Small intestine (tissue), 7 donors: ENCODE measurements at regions not wholly inside any gene's neighbourhood (a gene's known extent, or its start where the extent isn't known, plus 50 kb on each side); places are given as distances from the start of the nearest gene placed in this dataset.
A peak's percentile ranks its signal among the peaks of the same experiment; 100 is the strongest.

Experiments used
- DNase-seq, 2 donors: peaks; one replicate each; pipeline versions ENCODE4 v3.0.0 to v3.0.0-alpha.2; 2013
- FAIRE-seq: peaks from 2 replicates; lab custom pipeline; 2012; peaks lifted over from hg19 to GRCh38; lab: Jason Lieb, UNC
- H3K27ac ChIP-seq, 3 donors: one replicate each; pipeline ENCODE4 v1.5.1; 2013; ENCODE audit warnings: low read length in 2 of 3, mild to moderate bottlenecking in 2 of 3, control low read depth in 1 of 3, inconsistent platforms in 1 of 3, low read depth in 1 of 3, moderate library complexity in 1 of 3
- H3K27me3 ChIP-seq, 3 donors: one replicate each; pipeline ENCODE4 v1.6.1; 2013; ENCODE audit warnings: low read length in 3 of 3, inconsistent platforms in 1 of 3; ENCODE audit not compliant: control insufficient read depth in 3 of 3, insufficient read depth in 3 of 3
- H3K36me3 ChIP-seq, 3 donors: one replicate each; pipeline ENCODE4 v1.6.1; 2013; ENCODE audit warnings: low read length in 3 of 3, inconsistent platforms in 1 of 3, low read depth in 1 of 3, mild to moderate bottlenecking in 1 of 3, moderate library complexity in 1 of 3; ENCODE audit not compliant: control insufficient read depth in 3 of 3, insufficient read depth in 2 of 3
- H3K4me1 ChIP-seq, 3 donors: one replicate each; pipeline ENCODE4 v1.6.1; 2013; ENCODE audit warnings: low read length in 2 of 3, inconsistent platforms in 1 of 3, low read depth in 1 of 3, mild to moderate bottlenecking in 1 of 3, moderate library complexity in 1 of 3; ENCODE audit not compliant: control insufficient read depth in 3 of 3, insufficient read depth in 2 of 3
- H3K4me3 ChIP-seq, 3 donors: one replicate each; pipeline ENCODE4 v1.5.1; 2013; ENCODE audit warnings: low read length in 3 of 3, control low read depth in 1 of 3, inconsistent platforms in 1 of 3, low read depth in 1 of 3, mild to moderate bottlenecking in 1 of 3, moderate library complexity in 1 of 3
- H3K9me3 ChIP-seq, 2 donors: one replicate each; pipeline ENCODE4 v1.6.1; 2013; ENCODE audit warnings: low read depth in 1 of 2, low read length in 1 of 2; ENCODE audit not compliant: control insufficient read depth in 2 of 2, insufficient read depth in 1 of 2
- WGBS, 3 donors: extraction: QIAGEN DNeasy Blood & Tissue Kit; methylation state at CpG; one replicate each; pipeline ENCODE4 v1.1.7; 2013; 5-methylcytosine and 5-hydroxymethylcytosine counted together
- donor health status: healthy with polysubstance abuse.
- donor health status: control.
- donor health status: control.
- donor health status: Bipolar disorder and iron deficiency.
- donor health status: healthy.

DNA sequence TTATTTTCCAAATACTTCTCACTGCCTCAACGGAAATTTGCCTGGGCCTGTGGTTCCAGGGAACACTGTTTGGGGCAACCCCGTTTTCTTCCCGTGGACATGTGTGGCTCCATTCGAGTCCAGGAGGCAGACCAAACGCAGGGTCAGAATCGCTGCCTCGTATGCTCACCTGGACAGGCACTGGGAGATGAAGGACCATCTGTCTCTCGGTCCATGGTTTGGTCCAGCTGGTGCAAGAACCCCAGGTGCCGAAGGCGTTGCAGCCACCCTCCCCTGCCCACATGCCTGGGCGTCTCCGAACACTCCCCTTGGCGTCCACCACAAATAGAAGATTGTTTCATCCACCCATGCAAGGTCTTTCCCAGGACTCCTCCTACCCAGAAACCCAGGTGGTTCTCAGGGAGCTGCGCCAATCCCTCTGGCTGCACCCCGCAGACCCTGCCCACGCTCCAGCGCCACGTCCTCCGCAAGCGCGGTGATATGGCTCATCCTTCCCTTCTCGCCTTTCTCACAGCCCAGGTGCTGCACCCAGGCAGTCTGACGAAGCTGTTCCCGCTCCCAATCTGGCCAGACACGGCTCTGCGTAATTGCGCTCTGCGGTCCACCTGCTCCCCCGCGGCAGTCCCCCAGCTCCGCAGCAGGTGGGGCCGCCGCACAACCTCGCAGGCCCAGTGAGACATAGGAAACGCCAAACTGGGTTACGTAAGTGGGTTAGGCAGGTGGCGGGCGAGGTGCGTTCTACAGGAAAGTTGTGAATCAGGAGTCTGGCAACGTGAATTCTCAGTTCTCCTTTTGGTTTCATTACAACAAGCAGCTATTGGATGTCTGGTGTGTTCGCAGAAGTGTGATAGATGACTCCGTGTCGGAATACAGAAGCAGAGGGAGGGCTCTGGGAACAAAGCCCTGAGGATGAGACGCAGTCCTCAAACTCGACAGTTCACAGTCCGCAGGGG, 146.2 kb upstream of the ECI2 start:
- no peak for FAIRE-seq
- Histone ChIP-seq H3K4me1 (no peaks in the 10 kb centered on the region), H3K27ac (no peak overlapping the region), H3K27me3 (peaks cover 0 to 20% (median 0%) of the 10 kb centered on the region in 3 donors), H3K4me3 (peak overlapping the region in 2 of 3 donors; percentile 29 to 30), H3K36me3 (no peaks in the 10 kb centered on the region), H3K9me3 (no peaks in the 10 kb centered on the region)
- DNase-seq: peak; percentile 71 to 89
- 14 to 25% (median 17%) methylated on average over 46 of the region's 46 CpGs for WGBS, 3 donors

DNA sequence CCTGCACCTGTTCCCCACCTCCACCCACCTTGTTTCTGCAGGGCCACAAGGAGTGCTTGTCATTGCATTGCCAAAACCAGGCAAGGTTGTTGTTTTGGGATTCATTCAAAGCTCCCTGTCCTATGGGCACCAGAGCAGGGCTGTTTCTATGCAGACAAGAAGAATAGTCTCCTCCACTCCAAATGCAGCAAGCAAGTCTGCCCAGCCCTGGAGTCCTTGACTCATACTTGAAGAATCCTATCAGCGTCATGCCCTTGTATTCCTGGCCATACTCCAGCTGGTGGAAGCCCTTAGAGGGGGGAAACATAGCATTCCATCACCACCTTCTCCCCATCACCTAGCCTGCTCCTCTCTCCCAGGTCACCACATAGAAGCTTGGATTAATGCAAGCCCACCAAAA, 145.3 kb upstream of the ECI2 start:
- WGBS, 3 donors: 5 to 42% (median 35%) methylated on average over 1 of the region's 1 CpG
- Histone ChIP-seq H3K36me3 (no peaks in the 10 kb centered on the region), H3K4me3 (no peak overlapping the region), H3K9me3 (no peaks in the 10 kb centered on the region), H3K4me1 (no peaks in the 10 kb centered on the region), H3K27me3 (peaks cover 0 to 20% (median 0%) of the 10 kb centered on the region in 3 donors), H3K27ac (no peak overlapping the region)
- DNase-seq (no peak), FAIRE-seq (no peak)

- 93 to 95% (median 93%) methylated on average over 7 of the region's 7 CpGs for WGBS, 3 donors
- no peak overlapping the region for H3K27ac ChIP-seq
- H3K27me3 ChIP-seq: peaks cover 0 to 20% (median 0%) of the 10 kb centered on the region in 3 donors
- DNase-seq (no peak), FAIRE-seq (no peak)
- no peaks in the 10 kb centered on the region for H3K36me3 ChIP-seq
- H3K4me3 ChIP-seq: no peak overlapping the region
- no peaks in the 10 kb centered on the region for H3K9me3 ChIP-seq
- H3K4me1 ChIP-seq: no peaks in the 10 kb centered on the region
Observed at GRCh38 chr6:4280031-4280430, 144.7 kb upstream of the ECI2 start.

- Histone ChIP-seq H3K4me1 (no peaks in the 10 kb centered on the region), H3K4me3 (no peak overlapping the region), H3K9me3 (no peaks in the 10 kb centered on the region), H3K36me3 (no peaks in the 10 kb centered on the region), H3K27me3 (no peaks in the 10 kb centered on the region), H3K27ac (no peak overlapping the region)
- FAIRE-seq (no peak), DNase-seq (no peak)
- 16 to 34% (median 27%) methylated on average over 2 of the region's 2 CpGs for WGBS, 3 donors
Observed at GRCh38 chr6:4274382-4275082, 139.2 kb upstream of the ECI2 start.

- H3K4me1 ChIP-seq: no peaks in the 10 kb centered on the region
- no peak overlapping the region for H3K4me3 ChIP-seq
- DNase-seq: no peak
Observed at GRCh38 chr6:4272996-4273395, 137.6 kb upstream of the ECI2 start.

GRCh38 chr6:4271761-4272470, 136.5 kb upstream of the ECI2 start:
- FAIRE-seq: no peak

More at GRCh38 chr6:4272996-4273395, 137.6 kb upstream of the ECI2 start:
- WGBS, 3 donors: 87 to 92% (median 91%) methylated on average over 6 of the region's 6 CpGs
- H3K9me3 ChIP-seq: no peaks in the 10 kb centered on the region
- H3K27me3 ChIP-seq: no peaks in the 10 kb centered on the region
- FAIRE-seq: no peak
- H3K27ac ChIP-seq: no peak overlapping the region
- no peaks in the 10 kb centered on the region for H3K36me3 ChIP-seq

GRCh38 chr6:4270776-4271175, 135.4 kb upstream of the ECI2 start:
- FAIRE-seq: no peak
- Histone ChIP-seq H3K9me3 (no peaks in the 10 kb centered on the region), H3K27ac (no peak overlapping the region), H3K27me3 (no peaks in the 10 kb centered on the region), H3K4me3 (no peak overlapping the region), H3K36me3 (no peaks in the 10 kb centered on the region), H3K4me1 (no peaks in the 10 kb centered on the region)
- 83 to 85% (median 85%) methylated on average over 1 of the region's 1 CpG for WGBS, 3 donors
- no peak for DNase-seq

More at GRCh38 chr6:4271761-4272470, 136.5 kb upstream of the ECI2 start:
- Histone ChIP-seq H3K4me3 (no peak overlapping the region), H3K27ac (no peak overlapping the region), H3K36me3 (no peaks in the 10 kb centered on the region), H3K4me1 (no peaks in the 10 kb centered on the region), H3K9me3 (no peaks in the 10 kb centered on the region), H3K27me3 (no peaks in the 10 kb centered on the region)
- no peak for DNase-seq
- WGBS, 3 donors: 84 to 93% (median 92%) methylated on average over 6 of the region's 6 CpGs

DNA sequence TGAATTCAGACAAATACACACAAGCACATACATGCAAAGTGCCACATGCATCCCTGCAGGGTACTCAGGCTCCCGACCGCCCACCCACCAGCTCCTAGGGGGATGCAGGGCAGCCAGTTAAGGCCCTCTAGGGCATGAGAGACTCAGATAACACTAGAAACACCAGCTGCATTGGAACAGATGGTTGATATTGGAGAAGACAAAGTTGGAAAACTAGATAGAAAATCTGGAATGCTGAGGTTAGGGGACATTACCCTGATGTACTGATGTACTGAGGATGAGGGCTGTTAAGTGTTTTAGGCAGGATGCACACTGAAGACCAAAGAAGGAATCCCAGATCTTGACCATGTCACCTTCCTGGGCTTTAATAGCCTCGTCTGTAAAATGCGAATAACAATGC, 134.6 kb upstream of the ECI2 start:
- Histone ChIP-seq H3K9me3 (no peaks in the 10 kb centered on the region), H3K36me3 (no peaks in the 10 kb centered on the region), H3K27ac (no peak overlapping the region), H3K4me1 (no peaks in the 10 kb centered on the region), H3K4me3 (no peak overlapping the region), H3K27me3 (no peaks in the 10 kb centered on the region)
- 88 to 94% (median 90%) methylated on average over 4 of the region's 4 CpGs for WGBS, 3 donors
- DNase-seq: no peak
- FAIRE-seq: no peak
